ENCODE measurements at regions not wholly inside any gene's neighbourhood (a gene's known extent, or its start where the extent isn't known, plus 50 kb on each side); places are given as distances from the start of the nearest gene placed in this dataset.

- no peak for TF ChIP-seq SMC3 (conservative IDR thresholded peaks at IDR 0.05; ENCODE audit: poor library complexity)
- TF ChIP-seq, protein P1, sequence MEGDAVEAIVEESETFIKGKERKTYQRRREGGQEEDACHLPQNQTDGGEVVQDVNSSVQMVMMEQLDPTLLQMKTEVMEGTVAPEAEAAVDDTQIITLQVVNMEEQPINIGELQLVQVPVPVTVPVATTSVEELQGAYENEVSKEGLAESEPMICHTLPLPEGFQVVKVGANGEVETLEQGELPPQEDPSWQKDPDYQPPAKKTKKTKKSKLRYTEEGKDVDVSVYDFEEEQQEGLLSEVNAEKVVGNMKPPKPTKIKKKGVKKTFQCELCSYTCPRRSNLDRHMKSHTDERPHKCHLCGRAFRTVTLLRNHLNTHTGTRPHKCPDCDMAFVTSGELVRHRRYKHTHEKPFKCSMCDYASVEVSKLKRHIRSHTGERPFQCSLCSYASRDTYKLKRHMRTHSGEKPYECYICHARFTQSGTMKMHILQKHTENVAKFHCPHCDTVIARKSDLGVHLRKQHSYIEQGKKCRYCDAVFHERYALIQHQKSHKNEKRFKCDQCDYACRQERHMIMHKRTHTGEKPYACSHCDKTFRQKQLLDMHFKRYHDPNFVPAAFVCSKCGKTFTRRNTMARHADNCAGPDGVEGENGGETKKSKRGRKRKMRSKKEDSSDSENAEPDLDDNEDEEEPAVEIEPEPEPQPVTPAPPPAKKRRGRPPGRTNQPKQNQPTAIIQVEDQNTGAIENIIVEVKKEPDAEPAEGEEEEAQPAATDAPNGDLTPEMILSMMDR (IDR thresholded peaks at IDR 0.05; ENCODE audit: poor library complexity, severe bottlenecking) = no peak
- TF ChIP-seq EZH2 (IDR thresholded peaks at IDR 0.05; ENCODE audit: borderline replicate concordance, insufficient read depth, low read length, poor library complexity, severe bottlenecking) = no peak
- TF ChIP-seq POLR2AphosphoS5 (IDR thresholded peaks at IDR 0.05) = no peak
- TF ChIP-seq EP300 (conservative IDR thresholded peaks at IDR 0.05; ENCODE audit: poor library complexity, severe bottlenecking) = no peak
- TF ChIP-seq REST (IDR thresholded peaks at IDR 0.05; ENCODE audit: borderline replicate concordance) = no peak
- no peak for TF ChIP-seq MXI1 (conservative IDR thresholded peaks at IDR 0.05; ENCODE audit: poor library complexity, severe bottlenecking)
- TF ChIP-seq RAD21 (conservative IDR thresholded peaks at IDR 0.05) = no peak
- no peak for TF ChIP-seq TAF1 (IDR thresholded peaks at IDR 0.05; ENCODE audit: low read depth)
Measured at GRCh38 chr11:70857894-70858293, 394.5 kb downstream of the SHANK2 start.
